ENCODE measurements at regions not wholly inside any gene's neighbourhood (a gene's known extent, or its start where the extent isn't known, plus 50 kb on each side); places are given as distances from the start of the nearest gene placed in this dataset.

DNA sequence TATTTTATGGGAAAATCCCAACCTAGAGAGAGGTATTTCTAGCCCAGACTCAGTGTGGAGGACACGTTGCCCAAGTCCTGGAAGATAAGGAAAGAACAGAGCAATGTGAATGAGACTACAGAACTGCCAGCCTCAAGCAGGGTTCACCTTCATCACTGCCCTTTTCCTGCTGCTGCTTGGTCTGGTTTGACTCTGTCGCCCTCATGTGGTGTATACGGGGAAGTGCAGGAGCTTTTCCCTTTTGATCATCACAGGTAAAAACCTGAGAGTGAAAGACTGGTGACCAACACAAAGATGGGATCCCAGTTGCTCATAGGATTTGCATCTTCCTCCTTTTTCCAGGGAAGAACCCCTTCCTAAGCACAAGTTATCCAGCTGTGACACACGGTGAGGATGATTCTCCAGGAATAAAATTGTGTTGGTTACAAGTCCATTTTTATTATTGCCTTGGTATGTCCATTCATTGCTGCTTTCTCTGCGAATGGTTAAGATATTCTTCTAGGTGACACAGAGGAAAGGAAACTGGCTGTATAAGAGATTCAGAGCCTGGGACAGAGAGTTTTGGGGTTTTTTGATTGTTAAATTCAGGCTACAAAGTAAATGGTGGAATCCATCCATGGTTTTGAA lies 89.5 kb upstream of the CD53 start:
- TF ChIP-seq, protein P1, sequence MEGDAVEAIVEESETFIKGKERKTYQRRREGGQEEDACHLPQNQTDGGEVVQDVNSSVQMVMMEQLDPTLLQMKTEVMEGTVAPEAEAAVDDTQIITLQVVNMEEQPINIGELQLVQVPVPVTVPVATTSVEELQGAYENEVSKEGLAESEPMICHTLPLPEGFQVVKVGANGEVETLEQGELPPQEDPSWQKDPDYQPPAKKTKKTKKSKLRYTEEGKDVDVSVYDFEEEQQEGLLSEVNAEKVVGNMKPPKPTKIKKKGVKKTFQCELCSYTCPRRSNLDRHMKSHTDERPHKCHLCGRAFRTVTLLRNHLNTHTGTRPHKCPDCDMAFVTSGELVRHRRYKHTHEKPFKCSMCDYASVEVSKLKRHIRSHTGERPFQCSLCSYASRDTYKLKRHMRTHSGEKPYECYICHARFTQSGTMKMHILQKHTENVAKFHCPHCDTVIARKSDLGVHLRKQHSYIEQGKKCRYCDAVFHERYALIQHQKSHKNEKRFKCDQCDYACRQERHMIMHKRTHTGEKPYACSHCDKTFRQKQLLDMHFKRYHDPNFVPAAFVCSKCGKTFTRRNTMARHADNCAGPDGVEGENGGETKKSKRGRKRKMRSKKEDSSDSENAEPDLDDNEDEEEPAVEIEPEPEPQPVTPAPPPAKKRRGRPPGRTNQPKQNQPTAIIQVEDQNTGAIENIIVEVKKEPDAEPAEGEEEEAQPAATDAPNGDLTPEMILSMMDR (IDR thresholded peaks at IDR 0.05; ENCODE audit: low read depth, low read length) = peak; percentile 83
- no peak for TF ChIP-seq EZH2phosphoT487 (IDR thresholded peaks at IDR 0.05; ENCODE audit: low read depth)

Data from OCI-LY3 (cell line).